Fibroblast of pulmonary artery (primary cell): ENCODE measurements at regions not wholly inside any gene's neighbourhood (a gene's known extent, or its start where the extent isn't known, plus 50 kb on each side); places are given as distances from the start of the nearest gene placed in this dataset.

ENCODE experiments used
- DNase-seq: peaks from one replicate; pipeline ENCODE4 v3.0.0-alpha.2; 2010; ENCODE audit warnings: low read depth
- H3K4me3 ChIP-seq: replicated peaks from 2 replicates; pipeline ENCODE4 v1.5.1; 2011; ENCODE audit warnings: low read depth, mild to moderate bottlenecking, control low read depth, low read length, moderate library complexity
- TF ChIP-seq, protein P1 (sequence below): IDR thresholded peaks from 2 replicates; pipeline ENCODE4 v1.5.1; 2011; ENCODE audit warnings: mild to moderate bottlenecking, control low read depth, low read length, inconsistent platforms; ENCODE audit errors: missing control alignments

DNA sequence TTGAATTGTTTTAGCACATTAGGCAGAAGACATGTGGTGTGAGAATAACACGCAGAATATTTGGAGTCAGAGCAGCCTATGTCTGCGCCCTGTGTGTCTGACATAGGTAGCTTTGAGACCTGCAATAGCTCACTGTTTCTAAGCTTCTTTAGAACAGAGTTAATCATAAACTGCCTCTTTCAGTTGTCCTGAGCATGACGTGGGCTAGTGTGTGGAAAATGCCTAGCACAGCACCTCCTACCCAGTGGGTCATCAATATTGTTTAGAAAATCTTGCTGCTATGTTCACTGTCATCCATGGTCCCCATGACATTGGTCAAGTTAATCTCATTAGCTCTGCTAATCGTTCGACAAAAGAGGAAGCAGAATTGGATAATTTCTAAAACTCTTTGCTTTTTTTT lies 357.4 kb upstream of the SGCD start:
- H3K4me3 ChIP-seq: no peak overlapping the region
- TF ChIP-seq, protein P1, sequence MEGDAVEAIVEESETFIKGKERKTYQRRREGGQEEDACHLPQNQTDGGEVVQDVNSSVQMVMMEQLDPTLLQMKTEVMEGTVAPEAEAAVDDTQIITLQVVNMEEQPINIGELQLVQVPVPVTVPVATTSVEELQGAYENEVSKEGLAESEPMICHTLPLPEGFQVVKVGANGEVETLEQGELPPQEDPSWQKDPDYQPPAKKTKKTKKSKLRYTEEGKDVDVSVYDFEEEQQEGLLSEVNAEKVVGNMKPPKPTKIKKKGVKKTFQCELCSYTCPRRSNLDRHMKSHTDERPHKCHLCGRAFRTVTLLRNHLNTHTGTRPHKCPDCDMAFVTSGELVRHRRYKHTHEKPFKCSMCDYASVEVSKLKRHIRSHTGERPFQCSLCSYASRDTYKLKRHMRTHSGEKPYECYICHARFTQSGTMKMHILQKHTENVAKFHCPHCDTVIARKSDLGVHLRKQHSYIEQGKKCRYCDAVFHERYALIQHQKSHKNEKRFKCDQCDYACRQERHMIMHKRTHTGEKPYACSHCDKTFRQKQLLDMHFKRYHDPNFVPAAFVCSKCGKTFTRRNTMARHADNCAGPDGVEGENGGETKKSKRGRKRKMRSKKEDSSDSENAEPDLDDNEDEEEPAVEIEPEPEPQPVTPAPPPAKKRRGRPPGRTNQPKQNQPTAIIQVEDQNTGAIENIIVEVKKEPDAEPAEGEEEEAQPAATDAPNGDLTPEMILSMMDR: no peak
- no peak for DNase-seq

DNA sequence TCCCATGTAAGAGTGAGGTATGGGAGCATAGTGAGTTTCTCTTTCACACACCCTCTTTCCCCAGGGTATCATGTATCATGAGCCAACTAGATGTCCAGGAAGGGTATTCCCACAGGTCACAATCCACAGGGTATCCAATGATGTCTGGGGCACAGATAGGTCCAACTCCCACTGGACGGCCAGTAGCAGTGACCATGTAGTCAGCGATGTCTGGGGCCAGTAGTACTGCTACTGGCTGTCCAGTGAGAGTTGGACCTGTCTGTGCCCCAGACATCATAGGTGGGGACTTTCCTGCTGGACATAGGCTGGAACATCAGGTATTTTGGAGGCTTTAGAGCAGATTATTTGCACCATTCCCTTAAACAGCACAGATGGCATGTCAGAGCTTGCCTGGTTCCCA lies 352.6 kb upstream of the SGCD start:
- TF ChIP-seq, protein P1: no peak
- DNase-seq: no peak
- H3K4me3 ChIP-seq: no peak overlapping the region

DNA sequence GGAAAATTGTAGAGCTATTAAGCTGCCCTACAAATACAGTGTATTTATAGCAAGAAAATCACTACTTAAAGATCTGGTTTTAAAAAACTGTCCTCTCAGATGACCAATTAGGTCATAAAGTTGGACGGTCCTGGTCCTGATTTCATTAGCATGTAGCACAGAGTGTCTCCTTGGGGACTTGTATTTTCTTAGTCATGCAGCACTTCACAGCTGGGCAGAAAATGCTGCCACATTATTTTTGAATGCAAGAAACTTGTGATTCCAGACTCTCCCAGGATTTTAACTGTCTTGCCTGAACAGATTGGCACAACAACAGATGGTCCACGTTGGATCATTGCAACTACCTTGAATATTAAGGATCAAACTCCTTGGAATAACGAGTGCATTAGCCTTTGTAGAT lies 348.1 kb upstream of the SGCD start:
- TF ChIP-seq, protein P1: no peak
- DNase-seq: no peak
- no peak overlapping the region for H3K4me3 ChIP-seq

GRCh38 chr5:155982354-155982753 lies 344.6 kb upstream of the SGCD start:
- no peak overlapping the region for H3K4me3 ChIP-seq
- DNase-seq: no peak
- TF ChIP-seq, protein P1: no peak

GRCh38 chr5:155983954-155984353 lies 343.0 kb upstream of the SGCD start:
- TF ChIP-seq, protein P1: no peak
- H3K4me3 ChIP-seq: no peak overlapping the region
- no peak for DNase-seq

GRCh38 chr5:155987265-155987810 lies 339.6 kb upstream of the SGCD start:
- no peak for DNase-seq
- TF ChIP-seq, protein P1: no peak
- H3K4me3 ChIP-seq: no peak overlapping the region

GRCh38 chr5:155989879-155990278 lies 337.1 kb upstream of the SGCD start:
- TF ChIP-seq, protein P1: no peak

More at GRCh38 chr5:155989879-155990278, 337.1 kb upstream of the SGCD start:
- DNase-seq: no peak
- no peak overlapping the region for H3K4me3 ChIP-seq
